Peyer's patch (tissue), 4 donors: ENCODE measurements at regions not wholly inside any gene's neighbourhood (a gene's known extent, or its start where the extent isn't known, plus 50 kb on each side); places are given as distances from the start of the nearest gene placed in this dataset.

Experiments
- DNase-seq, 3 donors: peaks; one replicate each; pipeline ENCODE4 v3.0.0-alpha.2; 2017 to 2019
- H3K27ac ChIP-seq, 4 donors: fragments of 200-600 bp; sonication (generic); one replicate each; pipeline ENCODE4 v1.5.1; 2016 to 2019
- H3K27me3 ChIP-seq, 2 donors: fragments of 200-600 bp; sonication (generic); one replicate each; pipeline ENCODE4 v1.5.1; 2019
- H3K36me3 ChIP-seq, 3 donors: fragments of 200-600 bp; sonication (generic); one replicate each; pipeline ENCODE4 v1.5.1; 2016 to 2019
- H3K4me1 ChIP-seq, 4 donors: fragments of 200-600 bp; sonication (generic); one replicate each; pipeline ENCODE4 v1.5.1; 2016 to 2019
- H3K4me3 ChIP-seq, 4 donors: fragments of 200-600 bp; sonication (generic); 1 replicate in 3 of 4; 2 replicates in 1 of 4; pipeline ENCODE4 v1.5.1; 2016 to 2019; ENCODE audit warnings: mild to moderate bottlenecking in 1 of 4
- H3K9me3 ChIP-seq, 4 donors: fragments of 200-600 bp; sonication (generic); one replicate each; pipeline ENCODE4 v1.5.1; 2016 to 2019; ENCODE audit warnings: mild to moderate bottlenecking in 1 of 4
- POLR2A ChIP-seq, 2 donors: fragments of 450-650 bp; IDR thresholded peaks; one replicate each; pipeline ENCODE4 v1.5.1; 2017; ENCODE audit warnings: antibody characterized with exemption in 2 of 2, mild to moderate bottlenecking in 2 of 2, moderate library complexity in 2 of 2
- TF ChIP-seq, protein P1 (sequence below), 6 experiments: fragments of 450-650 bp in 4 of 6; fragments of 200-600 bp in 2 of 6; sonication (generic) in 1 of 6; IDR thresholded peaks; one replicate each; pipeline ENCODE4 v1.5.1; 2017 to 2019; ENCODE audit warnings: antibody characterized with exemption in 6 of 6, mild to moderate bottlenecking in 3 of 6, moderate library complexity in 1 of 6

DNA sequence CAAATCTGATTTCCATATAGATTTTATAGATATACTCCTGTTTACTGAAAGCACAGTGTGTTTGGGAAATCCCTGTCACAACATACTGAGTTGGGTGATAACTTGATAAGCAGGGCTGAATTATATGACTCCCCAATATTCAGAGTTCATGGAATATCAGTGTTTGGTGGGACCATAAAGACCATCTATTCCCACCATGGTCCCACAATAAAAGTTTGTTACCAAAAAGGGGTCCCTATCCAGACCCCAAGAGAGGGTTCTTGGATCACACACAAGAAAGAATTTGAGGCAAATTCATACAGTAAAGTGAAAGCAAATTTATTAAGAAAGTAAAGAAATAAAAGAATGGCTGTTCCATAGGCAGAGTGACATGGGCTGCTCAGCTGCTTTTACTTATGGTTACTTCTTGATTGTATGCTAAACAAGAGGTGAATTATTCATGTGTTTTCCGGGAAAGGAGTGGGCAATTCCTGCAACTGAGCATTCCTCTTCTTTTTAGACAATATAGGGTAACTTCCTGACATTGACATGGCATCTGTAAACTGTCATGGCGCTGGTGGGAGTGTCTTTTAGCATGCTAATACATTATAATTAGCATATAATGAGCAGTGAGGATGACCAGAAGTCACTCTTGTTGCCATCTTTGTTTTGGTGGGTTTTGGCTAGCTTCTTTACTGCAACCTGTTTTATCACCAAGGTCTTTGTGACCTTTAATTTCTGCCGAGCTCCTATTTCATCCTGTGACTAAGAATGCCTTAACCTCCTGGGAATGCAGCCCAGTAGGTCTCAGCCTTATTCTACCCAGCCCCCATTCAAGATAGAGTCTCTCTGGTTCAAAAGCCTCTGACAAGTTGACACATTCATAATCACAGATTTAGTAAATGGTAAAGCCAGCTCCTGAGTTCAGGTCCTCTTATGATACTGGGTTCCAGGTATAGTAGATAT lies 240.6 kb upstream of the PDGFD start:
- TF ChIP-seq, protein P1, sequence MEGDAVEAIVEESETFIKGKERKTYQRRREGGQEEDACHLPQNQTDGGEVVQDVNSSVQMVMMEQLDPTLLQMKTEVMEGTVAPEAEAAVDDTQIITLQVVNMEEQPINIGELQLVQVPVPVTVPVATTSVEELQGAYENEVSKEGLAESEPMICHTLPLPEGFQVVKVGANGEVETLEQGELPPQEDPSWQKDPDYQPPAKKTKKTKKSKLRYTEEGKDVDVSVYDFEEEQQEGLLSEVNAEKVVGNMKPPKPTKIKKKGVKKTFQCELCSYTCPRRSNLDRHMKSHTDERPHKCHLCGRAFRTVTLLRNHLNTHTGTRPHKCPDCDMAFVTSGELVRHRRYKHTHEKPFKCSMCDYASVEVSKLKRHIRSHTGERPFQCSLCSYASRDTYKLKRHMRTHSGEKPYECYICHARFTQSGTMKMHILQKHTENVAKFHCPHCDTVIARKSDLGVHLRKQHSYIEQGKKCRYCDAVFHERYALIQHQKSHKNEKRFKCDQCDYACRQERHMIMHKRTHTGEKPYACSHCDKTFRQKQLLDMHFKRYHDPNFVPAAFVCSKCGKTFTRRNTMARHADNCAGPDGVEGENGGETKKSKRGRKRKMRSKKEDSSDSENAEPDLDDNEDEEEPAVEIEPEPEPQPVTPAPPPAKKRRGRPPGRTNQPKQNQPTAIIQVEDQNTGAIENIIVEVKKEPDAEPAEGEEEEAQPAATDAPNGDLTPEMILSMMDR (IDR thresholded peaks at IDR 0.05): no peak
- no peak for TF ChIP-seq POLR2A (IDR thresholded peaks at IDR 0.05)
- Histone ChIP-seq H3K36me3 (no peaks in the 10 kb centered on the region), H3K27me3 (no peaks in the 10 kb centered on the region), H3K27ac (no peak overlapping the region), H3K9me3 (no peaks in the 10 kb centered on the region), H3K4me3 (no peak overlapping the region), H3K4me1 (no peaks in the 10 kb centered on the region)
- DNase-seq: no peak

DNA sequence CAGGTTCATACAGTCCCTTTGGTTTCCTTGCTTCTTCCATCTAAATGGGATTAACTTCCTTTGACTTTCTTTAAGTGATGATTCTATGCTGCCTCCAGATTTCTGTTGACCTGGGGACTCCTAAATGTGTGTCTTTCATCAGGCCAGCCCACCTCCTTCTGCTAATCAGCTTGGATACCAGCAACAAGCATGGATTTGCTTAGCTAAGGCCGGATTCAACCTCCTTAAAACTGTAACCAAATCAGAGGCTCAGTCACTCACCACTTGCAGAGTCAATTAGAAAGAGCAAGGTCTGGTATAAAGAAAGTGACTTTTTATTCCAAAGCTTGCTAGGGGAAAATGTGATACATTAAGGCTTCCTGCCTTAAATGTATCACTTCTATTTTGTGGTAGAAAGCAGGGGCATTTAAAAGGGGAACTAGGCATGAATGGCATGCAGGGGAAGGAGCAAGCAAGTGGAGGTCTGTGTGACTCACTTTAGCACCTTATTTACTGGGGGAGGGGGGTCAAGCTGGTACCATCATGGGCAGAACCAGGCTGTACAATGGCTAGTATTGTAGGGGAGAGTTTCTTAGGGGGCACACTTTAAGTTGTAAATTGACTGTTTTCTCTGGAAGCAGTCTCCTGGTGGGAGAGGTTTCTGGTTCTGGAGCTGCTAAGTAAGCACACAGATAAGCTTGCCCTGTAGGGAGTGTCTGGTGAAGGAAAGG lies 239.0 kb upstream of the PDGFD start:
- Histone ChIP-seq H3K4me1 (no peaks in the 10 kb centered on the region), H3K27ac (no peak overlapping the region), H3K4me3 (no peak overlapping the region), H3K36me3 (no peaks in the 10 kb centered on the region), H3K9me3 (no peaks in the 10 kb centered on the region), H3K27me3 (no peaks in the 10 kb centered on the region)
- DNase-seq: no peak
- TF ChIP-seq POLR2A (IDR thresholded peaks at IDR 0.05): no peak
- TF ChIP-seq, protein P1 (IDR thresholded peaks at IDR 0.05): no peak

DNA sequence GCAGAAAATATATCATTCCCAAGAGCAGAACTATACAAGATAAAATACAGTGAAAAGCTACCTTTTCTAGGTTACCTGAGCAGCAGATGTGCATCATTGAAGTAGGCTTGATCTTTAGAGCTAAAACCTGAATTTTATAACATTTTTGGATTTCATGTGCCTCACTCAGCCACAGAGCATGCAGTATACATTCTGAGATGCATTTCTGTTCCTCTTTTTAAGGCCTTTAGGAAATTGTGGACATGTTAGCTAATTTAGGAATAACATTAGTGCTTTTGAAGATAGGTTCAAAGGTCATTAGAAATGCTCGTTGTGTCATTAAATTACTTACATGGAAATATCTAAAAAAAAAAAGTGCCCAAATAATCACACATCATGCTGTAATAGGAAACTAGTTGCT lies 230.6 kb upstream of the PDGFD start:
- no peak for TF ChIP-seq POLR2A (IDR thresholded peaks at IDR 0.05)
- TF ChIP-seq, protein P1 (IDR thresholded peaks at IDR 0.05): no peak
- Histone ChIP-seq H3K4me1 (no peaks in the 10 kb centered on the region), H3K27ac (no peak overlapping the region)

DNA sequence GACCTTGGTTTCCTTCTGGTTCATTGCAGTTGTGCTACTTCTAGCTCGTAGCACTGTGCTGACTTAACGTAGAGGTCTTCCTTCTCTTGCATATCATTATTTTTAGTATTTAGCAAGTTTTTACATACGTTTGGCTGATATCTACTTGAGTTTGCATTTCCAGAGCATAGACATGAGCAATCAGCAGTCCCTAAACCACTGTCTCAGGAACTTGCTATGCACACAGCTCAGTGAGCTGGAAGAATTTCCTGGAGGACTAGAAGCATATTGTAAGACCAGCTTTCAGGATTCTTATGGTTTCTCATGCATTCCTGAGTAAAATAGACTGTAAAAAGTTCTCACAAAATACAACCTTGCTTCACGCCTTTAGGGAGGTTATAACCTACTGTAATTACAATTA lies 226.7 kb upstream of the PDGFD start:
- no peaks in the 10 kb centered on the region for H3K36me3 ChIP-seq
- no peaks in the 10 kb centered on the region for H3K27me3 ChIP-seq
- TF ChIP-seq, protein P1 (IDR thresholded peaks at IDR 0.05): no peak
- H3K4me3 ChIP-seq: no peak overlapping the region
- no peaks in the 10 kb centered on the region for H3K9me3 ChIP-seq
- H3K4me1 ChIP-seq: no peaks in the 10 kb centered on the region
- DNase-seq: no peak
- no peak overlapping the region for H3K27ac ChIP-seq

More for the DNA sequence above, 230.6 kb upstream of the PDGFD start:
- Histone ChIP-seq H3K9me3 (no peaks in the 10 kb centered on the region), H3K27me3 (no peaks in the 10 kb centered on the region), H3K4me3 (no peak overlapping the region), H3K36me3 (no peaks in the 10 kb centered on the region)
- DNase-seq: no peak

DNA sequence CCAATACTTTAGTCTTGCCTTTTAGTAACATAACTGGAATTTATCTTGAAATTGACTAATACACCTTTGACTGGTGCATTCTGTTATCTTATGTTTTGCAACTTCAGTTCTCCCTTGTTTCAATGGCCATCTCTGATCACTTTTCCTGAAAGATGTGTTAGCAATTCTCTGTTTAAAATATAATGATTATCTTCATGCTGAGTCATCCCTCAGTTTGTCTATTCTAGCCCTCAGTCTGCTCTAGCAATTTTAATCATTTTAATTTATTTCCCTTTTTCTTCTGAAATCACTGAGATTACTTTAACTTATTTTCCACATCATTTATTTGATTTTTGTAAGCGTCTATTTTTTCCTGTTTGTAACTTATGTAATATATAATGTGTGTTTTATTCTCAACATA lies 221.9 kb upstream of the PDGFD start:
- no peak overlapping the region for H3K4me3 ChIP-seq
- no peaks in the 10 kb centered on the region for H3K4me1 ChIP-seq
- no peaks in the 10 kb centered on the region for H3K9me3 ChIP-seq
- no peaks in the 10 kb centered on the region for H3K36me3 ChIP-seq
- no peak overlapping the region for H3K27ac ChIP-seq
- no peaks in the 10 kb centered on the region for H3K27me3 ChIP-seq
- DNase-seq: no peak
- no peak for TF ChIP-seq POLR2A (IDR thresholded peaks at IDR 0.05)
- TF ChIP-seq, protein P1 (IDR thresholded peaks at IDR 0.05): no peak
